Liver (tissue), 8 donors: ENCODE measurements at regions not wholly inside any gene's neighbourhood (a gene's known extent, or its start where the extent isn't known, plus 50 kb on each side); places are given as distances from the start of the nearest gene placed in this dataset.

Source experiments
- DNase-seq: peaks from one replicate; pipeline ENCODE4 v3.0.0-alpha.2; 2017; ENCODE audit warnings: low spot score
- H3K27ac ChIP-seq, 2 donors: one replicate each; pipeline ENCODE4 v1.7.0; 2013; ENCODE audit warnings: inconsistent platforms in 2 of 2, low read length in 2 of 2, control low read depth in 1 of 2, low read depth in 1 of 2, mild to moderate bottlenecking in 1 of 2
- H3K27me3 ChIP-seq, 4 donors: one replicate each; pipeline versions ENCODE4 v1.6.1 to v1.7.0; 2013; ENCODE audit warnings: low read length in 3 of 4, inconsistent platforms in 1 of 4, mild to moderate bottlenecking in 1 of 4, moderate library complexity in 1 of 4; ENCODE audit not compliant: control insufficient read depth in 4 of 4, insufficient read depth in 4 of 4
- H3K36me3 ChIP-seq, 4 donors: one replicate each; pipeline versions ENCODE4 v1.6.1 to v1.7.0; 2013; ENCODE audit warnings: low read length in 3 of 4, mild to moderate bottlenecking in 3 of 4, low read depth in 1 of 4, moderate library complexity in 1 of 4; ENCODE audit not compliant: control insufficient read depth in 4 of 4, insufficient read depth in 3 of 4
- H3K4me1 ChIP-seq, 4 donors: one replicate each; pipeline versions ENCODE4 v1.6.1 to v1.7.0; 2013; ENCODE audit warnings: low read length in 3 of 4, mild to moderate bottlenecking in 3 of 4, moderate library complexity in 1 of 4; ENCODE audit not compliant: control insufficient read depth in 4 of 4, insufficient read depth in 4 of 4
- H3K4me3 ChIP-seq, 3 donors: one replicate each; pipeline versions ENCODE4 v1.6.1 to v1.7.0; 2013; ENCODE audit warnings: low read length in 3 of 3, control low read depth in 1 of 3, low read depth in 1 of 3, mild to moderate bottlenecking in 1 of 3
- H3K9ac ChIP-seq, 2 donors: one replicate each; pipeline ENCODE4 v1.7.0; 2013; ENCODE audit warnings: low read length in 2 of 2, mild to moderate bottlenecking in 2 of 2, moderate library complexity in 2 of 2, control low read depth in 1 of 2, low read depth in 1 of 2
- H3K9me3 ChIP-seq, 4 donors: one replicate each; pipeline versions ENCODE4 v1.6.1 to v1.7.0; 2013; ENCODE audit warnings: low read length in 3 of 4; ENCODE audit not compliant: control insufficient read depth in 4 of 4
- ATF3 ChIP-seq: IDR thresholded peaks from 2 replicates; pipeline ENCODE4 v1.6.1; 2016; ENCODE audit warnings: antibody characterized with exemption
- CTCF ChIP-seq: fragments of 150-350 bp; IDR thresholded peaks from 2 replicates; pipeline ENCODE4 v1.5.1; 2017; ENCODE audit warnings: improper control_type of control experiment, low read depth, low read length; ENCODE audit not compliant: missing input control
- EGR1 ChIP-seq, 2 donors: IDR thresholded peaks; 2 replicates each; pipeline ENCODE4 v1.6.1; 2016 to 2018; ENCODE audit warnings: antibody characterized with exemption in 2 of 2, low read depth in 2 of 2
- FOXA1 ChIP-seq: IDR thresholded peaks from 2 replicates; pipeline ENCODE4 v1.6.1; 2016; ENCODE audit warnings: antibody characterized with exemption
- FOXA2 ChIP-seq: IDR thresholded peaks from 2 replicates; pipeline ENCODE4 v1.6.1; 2016; ENCODE audit warnings: antibody characterized with exemption
- GABPA ChIP-seq, 2 donors: IDR thresholded peaks in 1 of 2; conservative IDR thresholded peaks in 1 of 2; 2 replicates each; pipeline ENCODE4 v1.6.1; 2016; ENCODE audit warnings: antibody characterized with exemption in 2 of 2, mild to moderate bottlenecking in 1 of 2, moderate library complexity in 1 of 2
- HNF4A ChIP-seq, 2 donors: conservative IDR thresholded peaks; 2 replicates each; pipeline ENCODE4 v1.6.1; 2016; ENCODE audit warnings: antibody characterized with exemption in 2 of 2, mild to moderate bottlenecking in 2 of 2
- HNF4G ChIP-seq: IDR thresholded peaks from 2 replicates; pipeline ENCODE4 v1.6.1; 2016; ENCODE audit warnings: antibody characterized with exemption
- JUND ChIP-seq, 2 donors: IDR thresholded peaks; 2 replicates each; pipeline ENCODE4 v1.6.1; 2016; ENCODE audit warnings: antibody characterized with exemption in 2 of 2
- MAX ChIP-seq: IDR thresholded peaks from 2 replicates; pipeline ENCODE4 v1.6.1; 2016; ENCODE audit warnings: antibody characterized with exemption
- NR2F2 ChIP-seq: IDR thresholded peaks from 2 replicates; pipeline ENCODE4 v1.6.1; 2016; ENCODE audit warnings: antibody characterized with exemption
- RAD21 ChIP-seq, 2 donors: IDR thresholded peaks; 2 replicates each; pipeline ENCODE4 v1.6.1; 2016; ENCODE audit warnings: antibody characterized with exemption in 2 of 2, mild to moderate bottlenecking in 2 of 2
- RXRA ChIP-seq, 2 donors: IDR thresholded peaks; 2 replicates each; pipeline ENCODE4 v1.6.1; 2017 to 2018; ENCODE audit warnings: antibody characterized with exemption in 2 of 2, mild to moderate bottlenecking in 1 of 2
- TAF1 ChIP-seq: conservative IDR thresholded peaks from 2 replicates; pipeline ENCODE4 v1.6.1; 2016; ENCODE audit warnings: antibody characterized with exemption, mild to moderate bottlenecking
- YY1 ChIP-seq: IDR thresholded peaks from 2 replicates; pipeline ENCODE4 v1.6.1; 2016; ENCODE audit warnings: antibody characterized with exemption, mild to moderate bottlenecking
- ZBTB33 ChIP-seq: IDR thresholded peaks from 2 replicates; pipeline ENCODE4 v1.6.1; 2016; ENCODE audit warnings: antibody characterized with exemption
- WGBS: extraction: QIAGEN DNeasy Blood & Tissue Kit; methylation state at CpG from one replicate; pipeline ENCODE4 v1.1.7; 2013; 5-methylcytosine and 5-hydroxymethylcytosine counted together
- donor health status: healthy.
- donor health status: healthy.
- donor health status: healthy.
- donor health status: healthy.
- donor health status: healthy.

GRCh38 chr5:1949253-1949652, 66.5 kb upstream of the IRX4 start:
- Histone ChIP-seq H3K9me3 (no peaks in the 10 kb centered on the region), H3K27ac (no peak overlapping the region), H3K4me3 (no peak overlapping the region), H3K9ac (no peak overlapping the region), H3K27me3 (peaks cover 0 to 12% (median 4%) of the 10 kb centered on the region in 4 donors), H3K36me3 (no peaks in the 10 kb centered on the region), H3K4me1 (no peaks in the 10 kb centered on the region)
- no peak for DNase-seq
- no peak for TF ChIP-seq ATF3
- TF ChIP-seq FOXA2, result no peak
- no peak for TF ChIP-seq GABPA (IDR thresholded peaks at IDR 0.05 in 1 of 2, conservative IDR thresholded peaks at IDR 0.05 in 1 of 2)
- no peak for TF ChIP-seq MAX
- TF ChIP-seq TAF1, result no peak
- TF ChIP-seq JUND (IDR thresholded peaks at IDR 0.05), result no peak
- no peak for TF ChIP-seq RAD21 (IDR thresholded peaks at IDR 0.05)
- TF ChIP-seq RXRA (IDR thresholded peaks at IDR 0.05), result no peak
- 84% methylated on average over 18 of the region's 18 CpGs for WGBS

GRCh38 chr5:1948663-1949191, 66.0 kb upstream of the IRX4 start:
- WGBS, result 75% methylated on average over 26 of the region's 26 CpGs
- H3K4me3 ChIP-seq, result no peak overlapping the region
- no peak for DNase-seq
- no peak overlapping the region for H3K9ac ChIP-seq
- no peaks in the 10 kb centered on the region for H3K9me3 ChIP-seq
- H3K27me3 ChIP-seq, result peaks cover 0 to 12% (median 4%) of the 10 kb centered on the region in 4 donors
- no peaks in the 10 kb centered on the region for H3K36me3 ChIP-seq
- no peaks in the 10 kb centered on the region for H3K4me1 ChIP-seq
- TF ChIP-seq NR2F2 (no peak), CTCF (no peak), FOXA2 (no peak)
- no peak overlapping the region for H3K27ac ChIP-seq

- no peaks in the 10 kb centered on the region for H3K36me3 ChIP-seq
- no peaks in the 10 kb centered on the region for H3K4me1 ChIP-seq
- no peaks in the 10 kb centered on the region for H3K9me3 ChIP-seq
- H3K27ac ChIP-seq, result no peak overlapping the region
- 55% methylated on average over 10 of the region's 10 CpGs for WGBS
- H3K9ac ChIP-seq, result no peak overlapping the region
- DNase-seq, result no peak
- H3K27me3 ChIP-seq, result peaks cover 0 to 12% (median 4%) of the 10 kb centered on the region in 4 donors
- no peak overlapping the region for H3K4me3 ChIP-seq
- TF ChIP-seq JUND (IDR thresholded peaks at IDR 0.05) (no peak), ZBTB33 (no peak), MAX (no peak), YY1 (no peak), GABPA (IDR thresholded peaks at IDR 0.05 in 1 of 2, conservative IDR thresholded peaks at IDR 0.05 in 1 of 2) (no peak), HNF4A (conservative IDR thresholded peaks at IDR 0.05) (no peak), HNF4G (no peak), EGR1 (IDR thresholded peaks at IDR 0.05; ENCODE audit: low read depth in 2 of 2) (no peak), CTCF (no peak), NR2F2 (no peak), TAF1 (no peak), RXRA (IDR thresholded peaks at IDR 0.05) (no peak), FOXA1 (no peak), FOXA2 (no peak), ATF3 (no peak), RAD21 (IDR thresholded peaks at IDR 0.05) (no peak)
These were observed 65.4 kb upstream of the IRX4 start for GRCh38 chr5:1948111-1948510.
